K562 (cell line): ENCODE measurements at regions not wholly inside any gene's neighbourhood (a gene's known extent, or its start where the extent isn't known, plus 50 kb on each side); places are given as distances from the start of the nearest gene placed in this dataset.
A peak's percentile ranks its signal among the peaks of the same experiment; 100 is the strongest.

ENCODE experiments used
- AFF1 ChIP-seq, 2 experiments: fragments of 450-650 bp; IDR thresholded peaks; 2 replicates each; pipeline ENCODE4 v1.6.1; 2018; ENCODE audit warnings: mild to moderate bottlenecking in 2 of 2, low read depth in 1 of 2; ENCODE audit not compliant: partially characterized antibody in 2 of 2
- BCOR ChIP-seq: fragments of 450-650 bp; IDR thresholded peaks from 2 replicates; pipeline ENCODE4 v1.6.1; 2016
- CLOCK ChIP-seq: fragments of 250-450 bp; sonication (Bioruptor Pico); IDR thresholded peaks from 2 replicates; pipeline ENCODE4 v1.4.0; 2020; ENCODE audit warnings: mild to moderate bottlenecking, moderate library complexity, borderline replicate concordance
- GATA2 ChIP-seq: sonication (generic); formaldehyde crosslinking; IDR thresholded peaks from 2 replicates; pipeline ENCODE4 v1.4.0; 2020; ENCODE audit warnings: mild to moderate bottlenecking, missing genetic modification reagents
- HINFP ChIP-seq: fragments of 450-650 bp; conservative IDR thresholded peaks from 2 replicates; pipeline ENCODE4 v1.6.1; 2016; ENCODE audit warnings: missing genetic modification characterization, low read depth, mild to moderate bottlenecking, control low read depth, missing compliant biosample characterization
- ID3 ChIP-seq, 2 experiments: fragments of 250-450 bp in 1 of 2; fragments of 450-650 bp in 1 of 2; sonication (Bioruptor Pico) in 1 of 2; IDR thresholded peaks; 2 replicates each; pipeline versions ENCODE4 v1.6.1 to v1.8.0; 2016 to 2021; ENCODE audit warnings: mild to moderate bottlenecking in 2 of 2, moderate library complexity in 2 of 2, missing compliant biosample characterization in 1 of 2, missing genetic modification characterization in 1 of 2
- KAT2B ChIP-seq: IDR thresholded peaks from one replicate; pipeline ENCODE4 v1.6.1; 2012; ENCODE audit warnings: low read depth, mild to moderate bottlenecking, control low read depth, inconsistent platforms, low read length, moderate library complexity
- MNT ChIP-seq, 2 experiments: fragments of 450-650 bp; conservative IDR thresholded peaks; 2 replicates each; pipeline ENCODE4 v1.6.1; 2017; ENCODE audit warnings: mild to moderate bottlenecking in 2 of 2, moderate library complexity in 2 of 2
- MTA1 ChIP-seq: fragments of 450-650 bp; IDR thresholded peaks from 2 replicates; pipeline ENCODE4 v1.6.1; 2017; ENCODE audit warnings: borderline replicate concordance
- MTF1 ChIP-seq: fragments of 250-450 bp; sonication (Bioruptor Pico); IDR thresholded peaks from 2 replicates; pipeline ENCODE4 v1.9.0; 2021; ENCODE audit warnings: moderate library complexity, mild to moderate bottlenecking, inconsistent platforms, borderline replicate concordance
- MYC ChIP-seq, 2 experiments: fragments of 250-450 bp in 1 of 2; sonication (Bioruptor Pico) in 1 of 2; IDR thresholded peaks; 2 replicates each; pipeline versions ENCODE4 v1.5.1 to v1.6.1; 2012 to 2021; ENCODE audit warnings: low read depth in 2 of 2, borderline replicate concordance in 1 of 2, improper control_type of control experiment in 1 of 2, low read length in 1 of 2, mild to moderate bottlenecking in 1 of 2, moderate library complexity in 1 of 2
- NR4A1 ChIP-seq, 2 experiments: fragments of 250-450 bp in 1 of 2; fragments of 450-650 bp in 1 of 2; sonication (Bioruptor Pico) in 1 of 2; IDR thresholded peaks; 2 replicates each; pipeline versions ENCODE4 v1.4.0 to v1.6.1; 2016 to 2020; ENCODE audit warnings: mild to moderate bottlenecking in 2 of 2, missing compliant biosample characterization in 1 of 2, missing genetic modification characterization in 1 of 2, moderate library complexity in 1 of 2

- TF ChIP-seq CLOCK (CRISPR knock-in tag) = no peak
- TF ChIP-seq ID3 (CRISPR knock-in tag; IDR thresholded peaks at IDR 0.05) = no peak
- TF ChIP-seq ID3 (tag; IDR thresholded peaks at IDR 0.05) = no peak
- TF ChIP-seq KAT2B = no peak
- 0 out of 2 replicates have a peak, but pooled peaks have one; percentile 13 for TF ChIP-seq HINFP (tag)
- peak; percentile 48; the same call in 1 of the 2 replicates for TF ChIP-seq GATA2
- TF ChIP-seq MTA1 = 0 out of 2 replicates have a peak, but pooled peaks have one; percentile 24
- 0 out of 4 replicates have a peak, but pooled peaks of 1 of the 2 experiments have one; percentile 31 for TF ChIP-seq MNT (conservative IDR thresholded peaks at IDR 0.05)
- TF ChIP-seq NR4A1 (CRISPR knock-in tag; IDR thresholded peaks at IDR 0.05) = no peak
- no peak for TF ChIP-seq NR4A1 (tag; IDR thresholded peaks at IDR 0.05)
- no peak for TF ChIP-seq MYC (IDR thresholded peaks at IDR 0.05; ENCODE audit: low read depth, low read length)
- TF ChIP-seq MYC (CRISPR knock-in tag; IDR thresholded peaks at IDR 0.05; ENCODE audit: borderline replicate concordance, low read depth) = no peak
- TF ChIP-seq BCOR = peak; percentile 28; the same call in 1 of the 2 replicates
- TF ChIP-seq AFF1 (IDR thresholded peaks at IDR 0.05; ENCODE audit: low read depth in 1 of 2, partially characterized antibody in 2 of 2) = peak in 1 of 2 experiments; percentile 68
- TF ChIP-seq MTF1 (CRISPR knock-in tag) = no peak
Observed at GRCh38 chr12:93243689-93244513, 133.8 kb upstream of the NUDT4 start (continued).
